PC-3 (cell line): ENCODE measurements at regions not wholly inside any gene's neighbourhood (a gene's known extent, or its start where the extent isn't known, plus 50 kb on each side); places are given as distances from the start of the nearest gene placed in this dataset.

Experiments
- EZH2 ChIP-seq: fragments of 300-600 bp; sonication (generic); IDR thresholded peaks from one replicate; pipeline ENCODE4 v1.6.1; 2017; ENCODE audit warnings: antibody characterized with exemption, mild to moderate bottlenecking, low read length; ENCODE audit not compliant: unreplicated experiment
- EZH2phosphoT487 ChIP-seq: fragments of 300-600 bp; sonication (generic); IDR thresholded peaks from 2 replicates; pipeline ENCODE4 v1.6.1; 2018; ENCODE audit warnings: mild to moderate bottlenecking, antibody characterized with exemption, low read length, borderline replicate concordance
- TF ChIP-seq, protein P1 (sequence below): fragments of 300-600 bp; sonication (generic); conservative IDR thresholded peaks from 2 replicates; pipeline ENCODE4 v1.5.1; 2017; ENCODE audit warnings: antibody characterized with exemption, low read depth, mild to moderate bottlenecking, low read length

DNA sequence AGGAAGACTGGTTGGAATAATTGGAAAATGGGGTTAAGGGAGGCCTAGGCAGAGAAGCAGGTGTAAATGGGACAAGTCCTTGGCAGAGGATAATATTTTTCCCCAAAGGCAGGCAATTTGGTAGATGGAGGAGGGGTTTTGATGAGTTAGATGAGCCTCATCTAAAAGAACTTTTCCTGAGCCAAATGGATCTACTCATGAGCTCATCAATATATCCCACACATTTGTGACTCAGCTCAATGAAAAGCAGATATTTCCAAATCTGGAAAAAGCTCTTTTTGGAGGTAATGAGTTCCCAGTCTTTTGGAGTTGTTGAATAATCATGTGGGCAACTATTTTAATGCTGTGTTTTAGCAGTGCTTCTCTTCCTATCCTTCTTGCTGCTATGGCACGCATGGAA is 685.5 kb upstream of the CITED2 start:
- TF ChIP-seq, protein P1, sequence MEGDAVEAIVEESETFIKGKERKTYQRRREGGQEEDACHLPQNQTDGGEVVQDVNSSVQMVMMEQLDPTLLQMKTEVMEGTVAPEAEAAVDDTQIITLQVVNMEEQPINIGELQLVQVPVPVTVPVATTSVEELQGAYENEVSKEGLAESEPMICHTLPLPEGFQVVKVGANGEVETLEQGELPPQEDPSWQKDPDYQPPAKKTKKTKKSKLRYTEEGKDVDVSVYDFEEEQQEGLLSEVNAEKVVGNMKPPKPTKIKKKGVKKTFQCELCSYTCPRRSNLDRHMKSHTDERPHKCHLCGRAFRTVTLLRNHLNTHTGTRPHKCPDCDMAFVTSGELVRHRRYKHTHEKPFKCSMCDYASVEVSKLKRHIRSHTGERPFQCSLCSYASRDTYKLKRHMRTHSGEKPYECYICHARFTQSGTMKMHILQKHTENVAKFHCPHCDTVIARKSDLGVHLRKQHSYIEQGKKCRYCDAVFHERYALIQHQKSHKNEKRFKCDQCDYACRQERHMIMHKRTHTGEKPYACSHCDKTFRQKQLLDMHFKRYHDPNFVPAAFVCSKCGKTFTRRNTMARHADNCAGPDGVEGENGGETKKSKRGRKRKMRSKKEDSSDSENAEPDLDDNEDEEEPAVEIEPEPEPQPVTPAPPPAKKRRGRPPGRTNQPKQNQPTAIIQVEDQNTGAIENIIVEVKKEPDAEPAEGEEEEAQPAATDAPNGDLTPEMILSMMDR = no peak
- no peak for TF ChIP-seq EZH2
- no peak for TF ChIP-seq EZH2phosphoT487
